ENCODE measurements at regions not wholly inside any gene's neighbourhood (a gene's known extent, or its start where the extent isn't known, plus 50 kb on each side); places are given as distances from the start of the nearest gene placed in this dataset.
"Not testable (repeated sequence)": the region's sequence is repeated elsewhere in the genome, so short reads cannot be mapped to it uniquely, and the experiment has no call there.

DNA sequence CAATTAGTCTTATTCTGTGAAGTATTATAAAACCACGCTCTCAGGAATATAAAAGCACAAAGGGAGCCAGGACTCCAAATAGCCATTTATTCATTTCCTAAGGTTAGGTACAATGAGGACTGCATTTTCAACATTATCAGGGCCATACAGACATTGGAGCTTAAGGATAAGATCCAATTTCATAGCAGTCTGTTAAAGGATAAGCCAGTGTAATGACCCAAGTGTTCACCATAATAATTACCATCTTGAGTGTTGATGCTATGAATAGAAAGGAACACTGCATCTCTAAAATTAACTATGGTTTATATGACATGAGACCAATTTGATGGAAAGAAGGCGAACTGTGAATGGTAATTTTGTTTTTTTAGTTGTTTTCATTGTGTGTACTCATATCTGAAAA, 403.1 kb downstream of the KCNJ18 start:
- intact Hi-C loops (cut with DNase I); H3K4me3 ChIP-seq (ENCODE audit: low read length); H3K9me3 ChIP-seq (ENCODE audit: control insufficient read depth, low read length); DNase-seq; H3K4me1 ChIP-seq (ENCODE audit: control insufficient read depth, insufficient read depth, low read length); H3K27me3 ChIP-seq (ENCODE audit: control insufficient read depth, insufficient read depth); H3K27ac ChIP-seq (ENCODE audit: low read length); ATAC-seq: not testable (repeated sequence)
- WGBS = 58% methylated on average over 2 of the region's 2 CpGs

DNA sequence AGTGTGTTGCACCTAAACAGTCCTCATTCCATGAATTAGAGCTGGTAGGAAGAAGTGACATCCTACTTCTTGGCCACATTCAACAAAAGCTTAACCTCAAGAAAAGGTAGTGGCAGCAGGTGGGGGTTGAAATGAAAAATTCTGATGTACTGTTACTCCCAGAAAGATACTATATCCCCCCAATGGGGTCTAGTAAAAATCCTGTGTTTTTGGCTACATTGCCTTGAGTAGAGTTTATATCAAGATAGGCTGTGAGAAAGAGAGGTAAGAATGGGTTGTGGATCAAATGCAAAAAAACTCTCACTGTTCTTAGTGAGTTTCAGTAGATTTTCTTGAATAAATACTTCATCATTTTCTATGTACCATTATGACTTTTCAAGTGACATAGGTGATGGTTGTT, 407.3 kb downstream of the KCNJ18 start:
- H3K27ac ChIP-seq (ENCODE audit: low read length); H3K27me3 ChIP-seq (ENCODE audit: control insufficient read depth, insufficient read depth); H3K4me1 ChIP-seq (ENCODE audit: control insufficient read depth, insufficient read depth, low read length); intact Hi-C loops (cut with DNase I); DNase-seq; H3K4me3 ChIP-seq (ENCODE audit: low read length); H3K9me3 ChIP-seq (ENCODE audit: control insufficient read depth, low read length); ATAC-seq: not testable (repeated sequence)

DNA sequence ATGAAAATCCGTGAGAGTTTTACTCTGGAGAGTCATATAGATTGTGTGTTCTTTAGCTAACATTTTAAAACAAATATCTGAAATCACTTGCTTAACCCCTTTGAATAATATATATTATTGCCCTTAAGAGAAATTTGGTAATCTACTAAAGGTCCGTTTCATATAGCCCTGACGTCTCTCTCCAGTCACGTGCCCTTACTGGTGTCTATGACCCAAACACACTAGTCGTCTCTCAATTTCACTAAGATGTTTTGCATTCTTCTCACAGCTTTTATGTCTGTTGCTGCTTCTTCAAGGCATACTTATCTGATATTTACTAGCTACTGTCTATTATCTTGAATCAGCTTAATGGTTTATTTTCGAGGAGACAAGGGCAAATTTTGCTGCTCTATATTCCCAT, 409.9 kb downstream of the KCNJ18 start:
- no peak for ATAC-seq
- intact Hi-C loops (cut with DNase I) = no loop called here
- Histone ChIP-seq H3K27ac (ENCODE audit: low read length) (no peak overlapping the region), H3K4me3 (ENCODE audit: low read length) (no peak overlapping the region), H3K27me3 (ENCODE audit: control insufficient read depth, insufficient read depth) (no peaks in the 10 kb centered on the region), H3K4me1 (ENCODE audit: control insufficient read depth, insufficient read depth, low read length) (no peaks in the 10 kb centered on the region), H3K9me3 (ENCODE audit: control insufficient read depth, low read length) (no peaks in the 10 kb centered on the region)
- no peak for DNase-seq
- 47% methylated on average over 6 of the region's 6 CpGs for WGBS

DNA sequence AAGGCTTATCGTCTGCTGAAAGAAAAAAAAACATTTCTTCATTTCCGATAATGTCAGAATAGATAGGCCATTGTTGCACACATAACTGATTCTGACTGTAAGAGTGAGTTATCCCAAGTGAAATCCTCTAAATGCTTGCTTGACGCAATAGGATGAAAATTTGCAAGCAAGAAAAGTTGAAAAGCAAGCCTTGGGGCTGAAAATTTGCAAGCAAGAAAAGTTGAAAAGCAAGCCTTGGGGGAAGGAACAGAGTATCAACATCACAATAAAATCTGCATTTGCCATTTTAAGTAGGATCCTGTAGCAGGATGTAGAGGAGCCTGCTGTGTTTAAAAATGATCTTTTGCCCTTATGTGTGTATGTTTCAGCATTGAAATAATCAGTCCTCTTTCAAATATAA, 424.4 kb downstream of the KCNJ18 start:
- H3K4me1 ChIP-seq (ENCODE audit: control insufficient read depth, insufficient read depth, low read length); H3K27me3 ChIP-seq (ENCODE audit: control insufficient read depth, insufficient read depth); DNase-seq; H3K4me3 ChIP-seq (ENCODE audit: low read length); intact Hi-C loops (cut with DNase I); H3K27ac ChIP-seq (ENCODE audit: low read length); ATAC-seq; H3K9me3 ChIP-seq (ENCODE audit: control insufficient read depth, low read length): not testable (repeated sequence)
- WGBS = 29% methylated on average over 3 of the region's 3 CpGs

DNA sequence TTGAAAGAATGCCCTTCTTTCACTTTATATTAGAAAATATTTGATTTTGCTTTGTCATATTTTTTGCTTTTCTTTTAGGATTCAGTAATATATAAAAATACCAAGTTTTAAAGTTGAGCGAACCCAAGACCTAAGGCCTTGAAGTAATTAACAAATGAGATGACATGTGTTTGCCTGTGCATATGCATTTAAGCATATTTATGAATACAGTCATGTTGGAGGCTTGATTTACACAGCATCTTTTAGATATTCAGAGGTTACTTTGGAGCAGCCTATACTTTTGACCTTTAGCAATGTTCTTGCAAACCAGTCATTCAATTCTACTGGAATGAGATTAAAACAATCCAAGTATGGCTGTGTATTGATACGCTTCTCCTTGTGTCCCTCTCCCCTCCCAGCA, 425.1 kb downstream of the KCNJ18 start:
- DNase-seq; ATAC-seq; intact Hi-C loops (cut with DNase I); H3K9me3 ChIP-seq (ENCODE audit: control insufficient read depth, low read length); H3K27ac ChIP-seq (ENCODE audit: low read length); H3K27me3 ChIP-seq (ENCODE audit: control insufficient read depth, insufficient read depth); H3K4me3 ChIP-seq (ENCODE audit: low read length); H3K4me1 ChIP-seq (ENCODE audit: control insufficient read depth, insufficient read depth, low read length): not testable (repeated sequence)
- WGBS = 59% methylated on average over 2 of the region's 2 CpGs

DNA sequence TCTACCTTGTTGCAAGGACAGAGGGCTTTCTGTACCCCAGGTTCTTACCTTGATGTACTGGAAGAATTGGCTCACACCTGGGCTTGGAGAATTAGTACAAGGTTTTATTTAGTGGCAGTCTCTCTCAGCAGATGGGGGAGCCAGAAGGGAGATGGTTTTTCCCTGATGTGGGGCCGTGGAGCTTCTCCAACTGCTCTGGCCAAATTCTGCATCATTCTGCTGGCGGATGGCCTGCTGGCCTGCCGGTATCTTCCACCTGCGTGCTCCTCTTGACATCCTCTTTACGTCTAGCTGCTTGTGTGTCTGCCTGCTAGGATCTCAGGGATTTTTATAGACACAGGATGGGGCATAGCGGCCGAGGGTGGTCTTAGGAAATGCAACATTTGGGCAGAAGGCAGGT, 426.7 kb downstream of the KCNJ18 start:
- ATAC-seq; H3K4me3 ChIP-seq (ENCODE audit: low read length); H3K4me1 ChIP-seq (ENCODE audit: control insufficient read depth, insufficient read depth, low read length); H3K9me3 ChIP-seq (ENCODE audit: control insufficient read depth, low read length); H3K27me3 ChIP-seq (ENCODE audit: control insufficient read depth, insufficient read depth); intact Hi-C loops (cut with DNase I); H3K27ac ChIP-seq (ENCODE audit: low read length); DNase-seq: not testable (repeated sequence)
- 56% methylated on average over 7 of the region's 7 CpGs for WGBS

DNA sequence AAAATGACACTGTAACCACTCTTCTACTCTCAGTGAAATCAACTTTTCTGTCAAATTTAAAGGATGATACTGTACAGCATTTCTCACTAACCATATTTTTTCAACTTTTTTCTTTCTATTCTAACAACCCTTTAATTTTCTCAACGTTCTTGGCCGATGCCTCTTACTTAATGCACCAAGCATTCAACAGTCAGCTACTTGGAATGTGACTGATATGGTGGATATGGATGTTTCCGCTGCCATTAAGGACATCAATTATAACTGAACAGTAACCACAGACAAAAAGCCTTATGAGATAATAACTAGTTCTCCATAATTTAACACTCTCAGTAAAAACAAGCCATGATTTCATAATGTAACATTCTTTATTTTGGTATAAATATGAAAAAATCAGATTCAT, 427.4 kb downstream of the KCNJ18 start:
- H3K9me3 ChIP-seq (ENCODE audit: control insufficient read depth, low read length); H3K27ac ChIP-seq (ENCODE audit: low read length); H3K4me1 ChIP-seq (ENCODE audit: control insufficient read depth, insufficient read depth, low read length); H3K27me3 ChIP-seq (ENCODE audit: control insufficient read depth, insufficient read depth); intact Hi-C loops (cut with DNase I); DNase-seq; ATAC-seq; H3K4me3 ChIP-seq (ENCODE audit: low read length): not testable (repeated sequence)
- 50% methylated on average over 3 of the region's 3 CpGs for WGBS

DNA sequence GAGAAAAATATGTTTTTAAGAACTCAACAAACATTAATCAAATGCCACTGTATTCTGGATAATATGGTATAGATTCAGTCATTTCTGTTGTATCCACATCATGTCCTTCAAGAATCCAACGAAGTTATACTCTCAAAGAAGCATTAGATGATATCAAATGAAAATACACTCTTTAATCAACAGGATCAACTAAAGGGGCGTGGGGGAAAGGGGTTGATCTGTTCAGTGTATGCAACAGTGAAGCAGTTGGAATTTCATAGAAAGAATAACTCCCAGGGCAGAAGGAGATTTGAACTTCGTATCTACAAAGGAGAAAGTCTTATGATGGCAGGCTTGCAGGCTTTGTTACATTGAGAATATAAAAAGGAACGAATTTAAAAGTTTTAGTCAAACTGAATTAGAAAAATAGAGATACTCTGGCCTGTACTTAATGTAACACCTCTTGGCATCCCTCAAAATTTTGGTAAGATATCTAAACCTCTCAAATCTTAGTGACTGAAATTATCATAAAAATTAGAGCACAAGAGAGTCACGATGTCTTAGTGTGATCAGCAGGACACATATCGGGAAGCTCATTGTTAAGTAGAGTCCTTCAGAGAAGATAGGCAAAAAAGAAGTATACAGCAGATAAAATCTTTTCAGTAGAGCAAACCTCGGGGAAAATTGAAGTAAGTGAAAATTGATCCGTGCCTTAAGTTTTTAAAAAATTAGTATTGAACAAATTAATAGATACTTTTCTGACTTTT, 431.4 kb downstream of the KCNJ18 start:
- no peak overlapping the region for H3K4me3 ChIP-seq (ENCODE audit: low read length)
- H3K27me3 ChIP-seq (ENCODE audit: control insufficient read depth, insufficient read depth) = no peaks in the 10 kb centered on the region
- peak in 1 of 2 donors; percentile 41 for ATAC-seq
- no peak for DNase-seq
- 37% methylated on average over 8 of the region's 8 CpGs for WGBS
- intact Hi-C loops (cut with DNase I) = no loop called here
- no peak overlapping the region for H3K27ac ChIP-seq (ENCODE audit: low read length)
- H3K4me1 ChIP-seq (ENCODE audit: control insufficient read depth, insufficient read depth, low read length) = no peaks in the 10 kb centered on the region
- no peaks in the 10 kb centered on the region for H3K9me3 ChIP-seq (ENCODE audit: control insufficient read depth, low read length)

DNA sequence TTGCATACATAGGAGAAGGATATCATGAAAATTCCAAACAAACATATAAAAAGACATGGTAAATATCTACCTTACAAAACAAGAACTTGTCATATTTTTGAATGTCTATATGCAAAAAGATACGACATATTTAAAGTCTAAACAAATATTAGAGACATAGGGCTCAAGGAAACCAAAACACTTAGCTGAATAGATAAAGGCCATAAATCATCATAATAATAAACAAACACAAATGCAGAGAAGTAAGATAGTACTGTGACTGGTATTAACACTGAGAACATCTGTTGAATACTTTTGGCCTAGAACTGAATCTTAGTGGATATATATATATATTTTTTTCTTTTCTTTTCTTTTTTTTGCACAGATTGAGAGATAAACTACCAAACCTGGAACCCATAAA, 435.8 kb downstream of the KCNJ18 start:
- Histone ChIP-seq H3K4me3 (ENCODE audit: low read length) (no peak overlapping the region), H3K9me3 (ENCODE audit: control insufficient read depth, low read length) (no peaks in the 10 kb centered on the region), H3K27ac (ENCODE audit: low read length) (no peak overlapping the region), H3K27me3 (ENCODE audit: control insufficient read depth, insufficient read depth) (no peaks in the 10 kb centered on the region), H3K4me1 (ENCODE audit: control insufficient read depth, insufficient read depth, low read length) (no peaks in the 10 kb centered on the region)
- WGBS = 71% methylated on average over 1 of the region's 1 CpG
- ATAC-seq = no peak
- intact Hi-C loops (cut with DNase I) = no loop called here
- no peak for DNase-seq

DNA sequence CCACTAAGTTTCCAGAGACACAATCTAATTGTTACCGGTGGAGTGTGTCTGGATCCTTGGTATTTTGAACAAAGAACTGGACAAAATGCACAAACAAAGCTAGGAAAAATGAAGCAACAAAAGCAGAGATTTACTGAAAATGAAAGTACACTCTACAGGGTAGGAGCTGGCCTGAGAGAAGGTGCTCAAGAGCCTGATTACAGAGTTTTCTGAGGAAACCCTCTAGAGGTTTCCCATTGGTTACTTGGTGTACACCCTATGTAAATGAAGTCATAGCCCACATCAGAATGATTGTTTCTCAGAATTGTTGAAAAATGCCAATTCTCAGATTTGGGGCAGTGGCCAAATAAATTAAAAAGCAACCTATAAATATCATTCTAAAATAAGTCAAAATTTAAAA, 436.4 kb downstream of the KCNJ18 start:
- no peaks in the 10 kb centered on the region for H3K4me1 ChIP-seq (ENCODE audit: control insufficient read depth, insufficient read depth, low read length)

DNA sequence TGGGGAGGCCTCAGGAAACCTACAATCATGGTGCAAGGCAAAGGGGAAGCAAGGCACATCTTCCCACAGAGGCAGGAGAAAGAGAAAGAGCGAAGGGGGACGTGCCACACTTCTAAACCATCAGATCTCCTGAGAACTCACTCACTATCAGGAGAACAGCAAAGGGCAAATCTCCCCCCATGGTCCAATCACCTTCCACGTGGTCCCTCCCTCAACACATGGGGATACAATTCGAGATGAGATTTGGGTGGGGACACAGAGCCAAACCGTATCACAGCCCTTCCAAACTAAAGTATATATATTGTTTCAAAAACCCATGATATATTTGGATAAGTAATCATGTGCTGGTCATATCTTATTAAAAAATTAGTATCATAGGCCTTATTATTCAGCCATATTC, 437.6 kb downstream of the KCNJ18 start:
- H3K27ac ChIP-seq (ENCODE audit: low read length); H3K9me3 ChIP-seq (ENCODE audit: control insufficient read depth, low read length); ATAC-seq; H3K4me3 ChIP-seq (ENCODE audit: low read length); intact Hi-C loops (cut with DNase I); H3K4me1 ChIP-seq (ENCODE audit: control insufficient read depth, insufficient read depth, low read length); H3K27me3 ChIP-seq (ENCODE audit: control insufficient read depth, insufficient read depth); DNase-seq: not testable (repeated sequence)
- 41% methylated on average over 5 of the region's 5 CpGs for WGBS

More for the DNA sequence above, 436.4 kb downstream of the KCNJ18 start:
- 94% methylated on average over 1 of the region's 1 CpG for WGBS
- intact Hi-C loops (cut with DNase I) = no loop called here
- ATAC-seq (no peak), DNase-seq (no peak)
- H3K4me3 ChIP-seq (ENCODE audit: low read length) = no peak overlapping the region
- no peaks in the 10 kb centered on the region for H3K9me3 ChIP-seq (ENCODE audit: control insufficient read depth, low read length)
- no peaks in the 10 kb centered on the region for H3K27me3 ChIP-seq (ENCODE audit: control insufficient read depth, insufficient read depth)
- H3K27ac ChIP-seq (ENCODE audit: low read length) = no peak overlapping the region

DNA sequence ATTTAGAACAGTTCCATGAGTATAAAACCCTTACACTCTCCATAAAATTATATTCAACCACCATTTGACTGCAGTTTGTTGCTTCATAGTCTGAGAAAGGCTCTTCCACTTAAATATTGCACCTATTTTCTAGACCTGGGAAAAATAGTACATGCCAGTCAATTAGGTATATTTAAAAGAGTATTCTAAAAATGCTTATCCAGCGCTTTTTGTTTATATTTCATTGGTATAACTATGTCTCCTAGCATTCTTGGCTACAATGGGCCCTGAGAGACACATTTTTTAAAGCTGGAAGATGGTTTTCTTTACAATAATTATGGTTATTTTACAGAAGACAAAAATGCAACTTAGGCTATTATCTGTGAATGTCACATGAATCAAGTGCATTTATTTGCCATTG, 439.4 kb downstream of the KCNJ18 start:
- Histone ChIP-seq H3K4me3 (ENCODE audit: low read length) (no peak overlapping the region), H3K27me3 (ENCODE audit: control insufficient read depth, insufficient read depth) (no peaks in the 10 kb centered on the region), H3K9me3 (ENCODE audit: control insufficient read depth, low read length) (no peaks in the 10 kb centered on the region), H3K4me1 (ENCODE audit: control insufficient read depth, insufficient read depth, low read length) (no peaks in the 10 kb centered on the region), H3K27ac (ENCODE audit: low read length) (no peak overlapping the region)
- intact Hi-C loops (cut with DNase I) = no loop called here
- DNase-seq = no peak
- ATAC-seq = no peak
- WGBS = 22% methylated on average over 1 of the region's 1 CpG
